ENCODE measurements at regions not wholly inside any gene's neighbourhood (a gene's known extent, or its start where the extent isn't known, plus 50 kb on each side); places are given as distances from the start of the nearest gene placed in this dataset.

DNA sequence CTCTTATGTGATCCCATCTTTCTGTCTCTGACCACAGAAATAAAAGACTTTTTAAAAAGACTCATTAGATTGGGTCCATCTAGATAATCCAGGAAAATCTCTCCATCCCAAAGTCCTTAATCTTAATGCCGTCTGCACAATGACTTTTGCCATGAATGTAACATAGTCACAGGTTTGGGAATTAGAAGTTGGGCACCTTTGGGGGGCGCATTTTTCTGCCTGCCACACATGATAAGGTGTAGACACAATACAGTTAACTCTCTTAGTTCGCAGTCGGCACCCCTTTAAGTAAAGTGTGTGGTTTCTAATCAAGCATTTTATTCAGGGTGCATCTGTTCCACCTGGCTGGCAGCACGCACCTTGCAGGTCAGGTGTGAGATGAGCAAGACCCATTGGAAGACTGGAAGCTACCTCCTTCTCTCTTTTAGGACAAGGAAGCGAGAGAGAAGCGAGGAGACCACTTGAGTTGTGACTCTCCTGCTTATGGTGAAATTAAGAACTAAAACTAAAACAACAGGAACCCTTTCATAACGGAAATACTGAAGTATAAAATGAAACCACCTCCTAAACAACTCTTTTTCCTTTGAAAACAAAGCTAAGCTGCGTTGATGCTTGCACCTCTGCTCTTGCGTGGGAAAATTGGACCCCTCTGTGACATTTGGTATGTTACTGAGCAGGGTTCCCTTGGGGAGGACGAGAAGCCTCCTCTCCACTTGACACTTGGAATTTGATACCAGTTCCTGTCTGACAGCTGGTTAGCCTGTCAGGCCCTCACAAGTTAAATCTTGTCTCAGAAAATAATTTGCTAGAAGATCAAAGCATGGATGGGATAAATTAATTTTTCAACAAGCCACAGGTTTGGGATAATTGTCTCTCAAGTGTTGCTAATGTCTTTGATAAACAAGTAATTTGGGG is 304.6 kb upstream of the DMRT1 start:
- H3K4me3 ChIP-seq (ENCODE audit: low read depth in 1 of 3, low read length in 3 of 3), result no peak overlapping the region
- no peaks in the 10 kb centered on the region for H3K36me3 ChIP-seq (ENCODE audit: control insufficient read depth in 4 of 4, insufficient read depth in 3 of 4, low read depth in 1 of 4, low read length in 3 of 4)
- H3K27ac ChIP-seq (ENCODE audit: low read depth in 1 of 2, low read length in 2 of 2), result no peak overlapping the region
- peaks cover 0 to 6% (median 3%) of the 10 kb centered on the region in 4 donors for H3K27me3 ChIP-seq (ENCODE audit: control insufficient read depth in 4 of 4, insufficient read depth in 4 of 4, low read length in 3 of 4)
- no peak for DNase-seq (ENCODE audit: low spot score)
- WGBS, result 79% methylated on average over 11 of the region's 11 CpGs
- H3K4me1 ChIP-seq (ENCODE audit: control insufficient read depth in 4 of 4, insufficient read depth in 4 of 4, low read length in 3 of 4), result peaks cover 0 to 4% (median 0%) of the 10 kb centered on the region in 4 donors
- H3K9me3 ChIP-seq (ENCODE audit: control insufficient read depth in 4 of 4, low read length in 3 of 4), result peaks cover 0 to 5% (median 3%) of the 10 kb centered on the region in 4 donors
- no peak for TF ChIP-seq REST (IDR thresholded peaks at IDR 0.05)
- no peak for TF ChIP-seq NR2F2 (IDR thresholded peaks at IDR 0.05)
- TF ChIP-seq HNF4A (conservative IDR thresholded peaks at IDR 0.05), result no peak
- TF ChIP-seq, protein P1, sequence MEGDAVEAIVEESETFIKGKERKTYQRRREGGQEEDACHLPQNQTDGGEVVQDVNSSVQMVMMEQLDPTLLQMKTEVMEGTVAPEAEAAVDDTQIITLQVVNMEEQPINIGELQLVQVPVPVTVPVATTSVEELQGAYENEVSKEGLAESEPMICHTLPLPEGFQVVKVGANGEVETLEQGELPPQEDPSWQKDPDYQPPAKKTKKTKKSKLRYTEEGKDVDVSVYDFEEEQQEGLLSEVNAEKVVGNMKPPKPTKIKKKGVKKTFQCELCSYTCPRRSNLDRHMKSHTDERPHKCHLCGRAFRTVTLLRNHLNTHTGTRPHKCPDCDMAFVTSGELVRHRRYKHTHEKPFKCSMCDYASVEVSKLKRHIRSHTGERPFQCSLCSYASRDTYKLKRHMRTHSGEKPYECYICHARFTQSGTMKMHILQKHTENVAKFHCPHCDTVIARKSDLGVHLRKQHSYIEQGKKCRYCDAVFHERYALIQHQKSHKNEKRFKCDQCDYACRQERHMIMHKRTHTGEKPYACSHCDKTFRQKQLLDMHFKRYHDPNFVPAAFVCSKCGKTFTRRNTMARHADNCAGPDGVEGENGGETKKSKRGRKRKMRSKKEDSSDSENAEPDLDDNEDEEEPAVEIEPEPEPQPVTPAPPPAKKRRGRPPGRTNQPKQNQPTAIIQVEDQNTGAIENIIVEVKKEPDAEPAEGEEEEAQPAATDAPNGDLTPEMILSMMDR (IDR thresholded peaks at IDR 0.05; ENCODE audit: low read depth, low read length, missing input control), result no peak
- TF ChIP-seq FOXA1 (IDR thresholded peaks at IDR 0.05), result no peak
- TF ChIP-seq GABPA (IDR thresholded peaks at IDR 0.05 in 1 of 2, conservative IDR thresholded peaks at IDR 0.05 in 1 of 2), result no peak
- no peak for TF ChIP-seq ATF3 (IDR thresholded peaks at IDR 0.05)
- no peak for TF ChIP-seq SP1 (IDR thresholded peaks at IDR 0.05)
- no peak for TF ChIP-seq TAF1 (conservative IDR thresholded peaks at IDR 0.05)
- TF ChIP-seq FOXA2 (IDR thresholded peaks at IDR 0.05), result no peak
- no peak for TF ChIP-seq JUND (IDR thresholded peaks at IDR 0.05)
- TF ChIP-seq RAD21 (IDR thresholded peaks at IDR 0.05), result no peak
- TF ChIP-seq, protein P2, sequence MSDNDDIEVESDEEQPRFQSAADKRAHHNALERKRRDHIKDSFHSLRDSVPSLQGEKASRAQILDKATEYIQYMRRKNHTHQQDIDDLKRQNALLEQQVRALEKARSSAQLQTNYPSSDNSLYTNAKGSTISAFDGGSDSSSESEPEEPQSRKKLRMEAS (IDR thresholded peaks at IDR 0.05), result no peak
- TF ChIP-seq ZBTB33 (IDR thresholded peaks at IDR 0.05), result no peak
- no peak for TF ChIP-seq HNF4G (IDR thresholded peaks at IDR 0.05)
- no peak for TF ChIP-seq RXRA (IDR thresholded peaks at IDR 0.05)
- no peak overlapping the region for H3K9ac ChIP-seq (ENCODE audit: low read depth in 1 of 2, low read length in 2 of 2)
